ENCODE measurements at regions not wholly inside any gene's neighbourhood (a gene's known extent, or its start where the extent isn't known, plus 50 kb on each side); places are given as distances from the start of the nearest gene placed in this dataset.

GRCh38 chr1:96533820-96534219, 187.8 kb upstream of the PTBP2 start:
- Histone ChIP-seq H3K4me1 (ENCODE audit: low read depth) (no peaks in the 10 kb centered on the region), H3K4me3 (no peak overlapping the region), H3K9me3 (peaks cover 6% of the 10 kb centered on the region), H3K36me3 (ENCODE audit: low read depth) (no peaks in the 10 kb centered on the region)
- TF ChIP-seq CTCF (IDR thresholded peaks at IDR 0.05): no peak
- no peak for DNase-seq
- ATAC-seq: no peak
- intact Hi-C loops (cut with DNase I, micrococcal nuclease): no loop called here

GRCh38 chr1:96536581-96536980, 185.0 kb upstream of the PTBP2 start:
- Histone ChIP-seq H3K4me1 (ENCODE audit: low read depth) (no peaks in the 10 kb centered on the region), H3K4me3 (no peak overlapping the region), H3K36me3 (ENCODE audit: low read depth) (no peaks in the 10 kb centered on the region), H3K9me3 (no peaks in the 10 kb centered on the region)
- DNase-seq: no peak
- no peak for TF ChIP-seq CTCF (IDR thresholded peaks at IDR 0.05)
- no peak for ATAC-seq
- intact Hi-C loops (cut with DNase I, micrococcal nuclease): no loop called here

GRCh38 chr1:96538111-96538641, 183.4 kb upstream of the PTBP2 start:
- DNase-seq: no peak
- intact Hi-C loops (cut with DNase I, micrococcal nuclease): no loop called here
- H3K36me3 ChIP-seq (ENCODE audit: low read depth): no peaks in the 10 kb centered on the region
- no peaks in the 10 kb centered on the region for H3K4me1 ChIP-seq (ENCODE audit: low read depth)
- ATAC-seq: peak; percentile 54
- TF ChIP-seq CTCF (IDR thresholded peaks at IDR 0.05): no peak
- H3K4me3 ChIP-seq: no peak overlapping the region
- no peaks in the 10 kb centered on the region for H3K9me3 ChIP-seq

GRCh38 chr1:96538883-96539282, 182.7 kb upstream of the PTBP2 start:
- no peaks in the 10 kb centered on the region for H3K9me3 ChIP-seq
- no peak overlapping the region for H3K4me3 ChIP-seq
- H3K36me3 ChIP-seq (ENCODE audit: low read depth): no peaks in the 10 kb centered on the region
- ATAC-seq: peak; percentile 31
- intact Hi-C loops (cut with DNase I, micrococcal nuclease): no loop called here
- no peaks in the 10 kb centered on the region for H3K4me1 ChIP-seq (ENCODE audit: low read depth)
- DNase-seq: peak in 1 of 3 donors; percentile 31
- no peak for TF ChIP-seq CTCF (IDR thresholded peaks at IDR 0.05)

GRCh38 chr1:96541491-96541890, 180.1 kb upstream of the PTBP2 start:
- ATAC-seq (no peak), DNase-seq (no peak)
- no peaks in the 10 kb centered on the region for H3K4me1 ChIP-seq (ENCODE audit: low read depth)
- no peaks in the 10 kb centered on the region for H3K36me3 ChIP-seq (ENCODE audit: low read depth)
- H3K9me3 ChIP-seq: no peaks in the 10 kb centered on the region
- intact Hi-C loops (cut with DNase I, micrococcal nuclease): no loop called here
- no peak overlapping the region for H3K4me3 ChIP-seq
- no peak for TF ChIP-seq CTCF (IDR thresholded peaks at IDR 0.05)

Data from mucosa of descending colon (tissue), 3 donors.